ENCODE measurements at regions not wholly inside any gene's neighbourhood (a gene's known extent, or its start where the extent isn't known, plus 50 kb on each side); places are given as distances from the start of the nearest gene placed in this dataset.

DNA sequence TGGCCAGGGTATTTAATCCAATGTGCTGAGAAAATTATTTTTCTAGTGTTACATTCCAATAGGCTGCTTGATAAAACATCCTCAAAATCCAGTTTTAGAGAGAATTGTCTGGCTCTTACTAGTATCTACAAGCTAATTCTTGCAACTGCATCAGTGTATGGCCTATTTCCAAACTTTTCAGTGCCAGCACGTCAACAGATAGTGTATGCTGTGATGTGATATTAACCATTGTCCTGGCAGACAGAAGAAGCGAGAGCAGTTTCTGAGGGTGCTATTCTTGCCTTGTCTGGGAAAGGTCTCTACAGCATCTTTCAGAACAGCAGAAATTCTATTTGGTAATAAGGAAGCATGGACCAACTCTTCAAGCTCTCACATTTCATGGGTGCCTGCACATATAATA is 174.2 kb upstream of the CDH12 start:
- peaks cover 2% of the 10 kb centered on the region for H3K27me3 Mint-ChIP-seq (ENCODE audit: unreplicated experiment)
- no peak for TF ChIP-seq CTCF (IDR thresholded peaks at IDR 0.05)
- H3K9me3 Mint-ChIP-seq (ENCODE audit: unreplicated experiment) = no peaks in the 10 kb centered on the region

GRCh38 chr5:23026252-23027170 is 173.4 kb upstream of the CDH12 start:
- no peaks in the 10 kb centered on the region for H3K9me3 Mint-ChIP-seq (ENCODE audit: unreplicated experiment)

More for the DNA sequence above, 174.2 kb upstream of the CDH12 start:
- Mint-ChIP-seq H3K36me3 (ENCODE audit: unreplicated experiment) (no peaks in the 10 kb centered on the region), H3K4me3 (ENCODE audit: unreplicated experiment) (no peak overlapping the region), H3K27ac (ENCODE audit: unreplicated experiment) (no peak overlapping the region), H3K4me1 (ENCODE audit: unreplicated experiment) (no peaks in the 10 kb centered on the region)
- DNase-seq (ENCODE audit: extremely low spot score, unreplicated experiment) = no peak

DNA sequence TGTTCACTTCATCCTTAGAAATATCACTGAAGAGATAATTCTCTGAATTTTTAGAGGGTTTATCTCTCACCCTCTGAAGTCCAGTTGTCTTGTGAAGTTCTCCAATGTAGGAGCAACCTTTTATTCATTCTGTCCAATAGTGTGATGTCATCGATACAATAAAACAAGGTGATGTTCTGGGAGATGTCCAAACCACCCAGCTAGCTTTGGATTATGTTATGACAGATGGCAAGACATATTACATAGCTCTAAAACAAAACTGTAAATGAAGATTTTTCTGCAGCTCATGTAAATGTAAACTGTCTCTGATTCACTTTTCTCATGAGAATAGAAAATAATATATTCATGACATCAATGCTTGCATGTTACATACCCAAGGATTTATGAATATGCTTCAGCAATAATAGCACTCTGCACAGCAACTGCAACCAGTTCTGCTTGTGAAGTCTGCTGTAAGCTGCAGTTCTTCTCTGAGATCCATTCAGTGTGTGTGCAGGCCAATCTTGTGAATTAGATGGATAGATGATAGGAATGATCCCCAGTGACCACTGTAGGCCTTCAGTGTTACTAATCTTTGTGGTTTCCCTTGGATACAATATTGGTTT is 172.6 kb upstream of the CDH12 start:
- Mint-ChIP-seq H3K4me1 (ENCODE audit: unreplicated experiment) (no peaks in the 10 kb centered on the region), H3K27me3 (ENCODE audit: unreplicated experiment) (peaks cover 4% of the 10 kb centered on the region), H3K36me3 (ENCODE audit: unreplicated experiment) (no peaks in the 10 kb centered on the region), H3K9me3 (ENCODE audit: unreplicated experiment) (no peaks in the 10 kb centered on the region), H3K4me3 (ENCODE audit: unreplicated experiment) (no peak overlapping the region), H3K27ac (ENCODE audit: unreplicated experiment) (no peak overlapping the region)
- DNase-seq (ENCODE audit: extremely low spot score, unreplicated experiment) = no peak
- TF ChIP-seq CTCF (IDR thresholded peaks at IDR 0.05) = no peak

More at GRCh38 chr5:23026252-23027170, 173.4 kb upstream of the CDH12 start:
- Mint-ChIP-seq H3K27me3 (ENCODE audit: unreplicated experiment) (peaks cover 4% of the 10 kb centered on the region), H3K27ac (ENCODE audit: unreplicated experiment) (no peak overlapping the region), H3K4me3 (ENCODE audit: unreplicated experiment) (no peak overlapping the region), H3K4me1 (ENCODE audit: unreplicated experiment) (no peaks in the 10 kb centered on the region), H3K36me3 (ENCODE audit: unreplicated experiment) (no peaks in the 10 kb centered on the region)
- DNase-seq (ENCODE audit: extremely low spot score, unreplicated experiment) = no peak
- TF ChIP-seq CTCF (IDR thresholded peaks at IDR 0.05) = no peak

DNA sequence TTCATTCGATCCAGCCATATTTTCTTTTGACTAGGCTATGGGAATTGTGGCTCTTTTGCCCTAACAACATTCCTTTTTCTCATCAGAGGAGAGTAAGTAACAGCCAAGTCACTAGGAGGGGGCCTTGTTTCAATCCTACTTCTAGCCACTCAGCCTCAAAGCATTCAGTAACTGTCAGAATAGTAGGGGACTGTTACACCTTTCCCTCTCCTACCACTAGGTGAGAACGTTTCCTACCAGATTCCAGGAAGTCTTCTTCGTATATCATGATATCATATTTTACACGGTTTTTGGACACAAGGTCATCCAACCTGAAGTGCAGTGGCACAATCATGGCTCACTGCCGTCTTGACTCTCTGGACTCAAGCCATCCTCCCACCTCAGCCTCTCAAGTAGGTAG is 171.3 kb upstream of the CDH12 start:
- no peaks in the 10 kb centered on the region for H3K4me1 Mint-ChIP-seq (ENCODE audit: unreplicated experiment)
- peaks cover 4% of the 10 kb centered on the region for H3K27me3 Mint-ChIP-seq (ENCODE audit: unreplicated experiment)
- no peaks in the 10 kb centered on the region for H3K36me3 Mint-ChIP-seq (ENCODE audit: unreplicated experiment)
- no peak for TF ChIP-seq CTCF (IDR thresholded peaks at IDR 0.05)
- no peaks in the 10 kb centered on the region for H3K9me3 Mint-ChIP-seq (ENCODE audit: unreplicated experiment)
- DNase-seq (ENCODE audit: extremely low spot score, unreplicated experiment) = no peak
- no peak overlapping the region for H3K4me3 Mint-ChIP-seq (ENCODE audit: unreplicated experiment)
- no peak overlapping the region for H3K27ac Mint-ChIP-seq (ENCODE audit: unreplicated experiment)

DNA sequence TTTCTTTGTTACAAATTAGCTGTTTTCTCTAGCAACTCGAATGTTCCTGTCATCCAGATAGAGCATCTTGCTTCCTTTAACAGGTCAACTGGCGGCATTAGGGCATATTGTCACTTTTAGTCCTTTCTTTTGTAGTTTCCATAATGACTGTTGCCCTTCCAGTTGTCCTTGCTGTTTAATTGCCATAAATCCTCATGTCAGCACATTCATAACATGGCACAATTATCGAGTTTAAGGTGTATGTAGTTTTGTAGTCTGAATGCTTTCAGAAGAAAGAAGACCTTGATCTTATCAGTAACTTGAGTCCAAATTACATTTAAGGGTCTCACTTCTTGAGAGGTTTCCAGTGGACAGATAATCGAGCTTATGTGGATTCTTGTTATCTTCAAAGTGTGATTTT is 161.7 kb upstream of the CDH12 start:
- Mint-ChIP-seq H3K9me3 (ENCODE audit: unreplicated experiment) (no peaks in the 10 kb centered on the region), H3K27ac (ENCODE audit: unreplicated experiment) (no peak overlapping the region), H3K4me3 (ENCODE audit: unreplicated experiment) (no peak overlapping the region), H3K27me3 (ENCODE audit: unreplicated experiment) (peaks cover 21% of the 10 kb centered on the region), H3K36me3 (ENCODE audit: unreplicated experiment) (no peaks in the 10 kb centered on the region), H3K4me1 (ENCODE audit: unreplicated experiment) (peaks cover 5% of the 10 kb centered on the region)
- DNase-seq (ENCODE audit: extremely low spot score, unreplicated experiment) = no peak
- TF ChIP-seq CTCF (IDR thresholded peaks at IDR 0.05) = no peak

Data from osteocyte (in vitro differentiated cells).